ENCODE measurements at regions not wholly inside any gene's neighbourhood (a gene's known extent, or its start where the extent isn't known, plus 50 kb on each side); places are given as distances from the start of the nearest gene placed in this dataset.

- WGBS, 2 experiments (ENCODE audit: extremely low coverage in 1 of 2, insufficient coverage in 1 of 2, insufficient read length in 1 of 2, insufficient replicate concordance in 2 of 2, low coverage in 1 of 2, low lambda C conversion rate in 2 of 2, missing lambda C conversion rate in 1 of 2), result 71% methylated on average over 2 of the region's 2 CpGs; no CpG with 5 or more reads in 1 of the 2 experiments
Measured at GRCh38 chr5:154677921-154678320, 77.3 kb upstream of the LARP1 start.

More at GRCh38 chr5:154677921-154678320, 77.3 kb upstream of the LARP1 start:
- Histone ChIP-seq H3K4me2 (ENCODE audit: insufficient read depth in 1 of 2, low read depth in 2 of 2, low read length in 2 of 2) (no peak overlapping the region; a peak in 1 of 4 replicates), H2AK5ac (ENCODE audit: low read depth, low read length) (no peak overlapping the region), H3K9ac (replicated peaks in 1 of 4; ENCODE audit: extremely low read depth in 1 of 4, low read depth in 3 of 4, low read length in 3 of 4) (no peak overlapping the region), H3K27ac (ENCODE audit: low read depth, low read length) (no peak overlapping the region), H2BK120ac (replicated peaks; ENCODE audit: low read depth, low read length) (no peak overlapping the region), H3K79me2 (ENCODE audit: control insufficient read depth in 1 of 2, insufficient read depth in 2 of 2, low read length in 2 of 2) (no peaks in the 10 kb centered on the region), H4K20me1 (replicated peaks in 1 of 2; ENCODE audit: control insufficient read depth in 1 of 2, insufficient read depth in 2 of 2, low read length in 2 of 2) (no peaks in the 10 kb centered on the region), H4K91ac (replicated peaks; ENCODE audit: insufficient read length, low read length) (no peak overlapping the region), H3K27me3 (replicated peaks in 1 of 4; ENCODE audit: control insufficient read depth in 3 of 4, extremely low read depth in 1 of 4, insufficient read depth in 3 of 4, low read length in 3 of 4) (no peaks in the 10 kb centered on the region), H3K4me1 (replicated peaks in 1 of 4; ENCODE audit: control insufficient read depth in 3 of 4, insufficient read depth in 4 of 4, low read length in 3 of 4) (peaks cover 0 to 2% (median 0%) of the 10 kb centered on the region in 4 experiments; a peak in 1 of 7 replicates), H3K4me3 (ENCODE audit: extremely low read depth in 1 of 4, insufficient read depth in 2 of 4, low read depth in 3 of 4, low read length in 4 of 4) (no peak overlapping the region), H2BK20ac (ENCODE audit: low read length) (no peak overlapping the region), H2AFZ (ENCODE audit: low read length) (peak overlapping the region; percentile 25; the same call in 1 of the 2 replicates), H2BK15ac (ENCODE audit: low read length) (no peak overlapping the region), H3K23me2 (ENCODE audit: low read depth, low read length) (no peaks in the 10 kb centered on the region), H4K5ac (ENCODE audit: insufficient read length, low read depth, low read length) (no peak overlapping the region), H3K79me1 (ENCODE audit: low read depth, low read length) (no peaks in the 10 kb centered on the region), H4K8ac (ENCODE audit: extremely low read depth, insufficient read depth, low read length) (no peak overlapping the region), H3K14ac (ENCODE audit: insufficient read length) (no peak overlapping the region), H2BK12ac (ENCODE audit: low read depth, low read length) (no peak overlapping the region; the same call in 1 of the 2 replicates), H3K56ac (replicated peaks; ENCODE audit: insufficient read length, low read depth, low read length) (no peak overlapping the region), H3K18ac (ENCODE audit: extremely low read depth, low read length) (no peak overlapping the region), H2BK5ac (ENCODE audit: low read depth, low read length) (no peak overlapping the region), H3K23ac (ENCODE audit: insufficient read length) (no peak overlapping the region), H3K9me3 (ENCODE audit: insufficient read depth in 2 of 2, low read depth in 1 of 2, low read length in 1 of 2) (no peaks in the 10 kb centered on the region), H3K36me3 (ENCODE audit: control insufficient read depth in 2 of 4, insufficient read depth in 4 of 4, low read length in 3 of 4) (no peaks in the 10 kb centered on the region), H3K4ac (replicated peaks; ENCODE audit: insufficient read length, low read depth, low read length) (no peak overlapping the region)
- ChIA-PET POLR2A (ENCODE audit: partially characterized antibody) (interaction anchor here (0.6 to 3.3 kb wide), 4 partner anchors 14 to 103 kb away, joined by 3 to 13 read pairs (median 5); no protein-coding TSS in a partner anchor), CTCF (ENCODE audit: partially characterized antibody) (interaction anchor here (0.6 to 4.3 kb wide), 10 partner anchors 8 to 82 kb away, joined by 3 to 25 read pairs (median 4); no protein-coding TSS in a partner anchor)
- FAIRE-seq (no peak), DNase-seq (ENCODE audit: low read depth in 1 of 2, low spot score in 2 of 2) (no peak)
- TF ChIP-seq BACH1 (IDR thresholded peaks at IDR 0.05; ENCODE audit: low read length) (no peak), RNF2 (IDR thresholded peaks at IDR 0.05; ENCODE audit: borderline replicate concordance, low read depth, low read length, missing control alignments, poor library complexity, severe bottlenecking) (no peak), SIN3A (conservative IDR thresholded peaks at IDR 0.05 in 1 of 2, IDR thresholded peaks at IDR 0.05 in 1 of 2; ENCODE audit: low read depth in 1 of 2, low read length in 2 of 2) (no peak), TCF12 (IDR thresholded peaks at IDR 0.05; ENCODE audit: low read depth, low read length) (no peak), SRF (IDR thresholded peaks at IDR 0.05; ENCODE audit: low read depth, low read length) (no peak), EZH2 (IDR thresholded peaks at IDR 0.05; ENCODE audit: low read depth, low read length, severe bottlenecking) (no peak), RBBP5 (IDR thresholded peaks at IDR 0.05; ENCODE audit: borderline replicate concordance, low read depth, low read length) (no peak)
